NCI-H1694 treated with DMSO at 0.1 percent for 48 hours (cell line): ENCODE measurements at regions not wholly inside any gene's neighbourhood (a gene's known extent, or its start where the extent isn't known, plus 50 kb on each side); places are given as distances from the start of the nearest gene placed in this dataset.
"Not testable (repeated sequence)": the region's sequence is repeated elsewhere in the genome, so short reads cannot be mapped to it uniquely, and the experiment has no call there.

ENCODE experiments used
- DNase-seq: peaks from one replicate; lab custom pipeline; 2025; lab: John Stamatoyannopoulos, UW

DNA sequence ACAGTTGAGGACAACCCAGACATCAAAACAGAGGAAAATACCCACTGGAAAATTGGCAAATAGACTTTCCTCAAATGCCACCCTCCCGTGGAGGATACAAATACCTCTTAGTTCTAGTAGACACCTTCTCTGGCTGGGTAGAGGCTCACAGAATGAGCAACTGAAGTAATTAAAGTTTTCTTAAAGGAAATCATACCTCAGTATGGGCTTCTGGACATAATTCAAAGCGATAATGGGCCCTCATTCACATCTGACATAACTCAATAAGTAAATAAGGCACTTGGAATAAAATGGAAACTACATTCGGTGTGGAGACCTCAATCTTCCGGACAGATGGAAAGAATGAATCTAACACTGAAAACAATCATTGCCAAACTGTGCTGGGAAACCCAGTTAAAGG, 115.2 kb upstream of the PLCL2 start:
- DNase-seq = no peak

GRCh38 chr3:16770021-16770420, 114.7 kb upstream of the PLCL2 start:
- no peak for DNase-seq

- DNase-seq = no peak
Observed at GRCh38 chr3:16770792-16771191, 114.0 kb upstream of the PLCL2 start.

DNA sequence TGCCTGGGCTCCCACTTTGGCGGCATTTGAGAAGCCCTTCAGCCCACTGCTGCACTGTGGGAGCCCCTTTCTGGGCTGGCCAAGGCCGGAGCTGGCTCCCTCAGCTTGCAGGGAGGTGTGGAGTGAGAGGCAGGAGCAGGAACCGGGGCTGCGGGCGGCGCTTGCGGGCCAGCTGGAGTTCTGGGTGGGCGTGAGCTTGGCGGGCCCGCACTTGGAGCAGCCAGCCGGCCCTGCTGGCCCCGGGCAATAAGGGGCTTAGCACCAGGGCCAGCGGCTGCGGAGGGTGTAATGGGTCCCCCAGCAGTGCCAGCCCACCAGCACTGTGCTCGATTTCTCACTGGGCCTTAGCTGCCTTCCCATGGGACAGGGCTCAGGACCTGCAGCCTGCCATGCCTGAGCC, 111.2 kb upstream of the PLCL2 start:
- not testable (repeated sequence) for DNase-seq

DNA sequence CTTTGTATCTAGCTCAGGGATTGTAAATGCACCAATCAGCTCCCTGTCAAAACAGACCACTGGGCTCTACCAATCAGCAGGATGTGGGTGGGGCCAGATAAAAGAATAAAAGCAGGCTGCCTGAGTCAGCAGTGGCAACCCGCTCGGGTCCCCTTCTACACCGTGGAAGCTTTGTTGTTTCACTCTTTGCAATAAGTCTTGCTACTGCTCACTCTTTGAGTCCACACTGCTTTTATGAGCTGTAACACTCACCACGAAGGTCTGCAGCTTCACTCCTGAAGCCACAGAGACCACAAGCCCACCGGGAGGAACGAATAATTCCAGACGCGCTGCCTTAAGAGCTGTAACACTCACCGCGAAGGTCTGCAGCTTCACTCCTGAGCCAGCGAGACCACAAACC, 110.2 kb upstream of the PLCL2 start:
- not testable (repeated sequence) for DNase-seq

DNA sequence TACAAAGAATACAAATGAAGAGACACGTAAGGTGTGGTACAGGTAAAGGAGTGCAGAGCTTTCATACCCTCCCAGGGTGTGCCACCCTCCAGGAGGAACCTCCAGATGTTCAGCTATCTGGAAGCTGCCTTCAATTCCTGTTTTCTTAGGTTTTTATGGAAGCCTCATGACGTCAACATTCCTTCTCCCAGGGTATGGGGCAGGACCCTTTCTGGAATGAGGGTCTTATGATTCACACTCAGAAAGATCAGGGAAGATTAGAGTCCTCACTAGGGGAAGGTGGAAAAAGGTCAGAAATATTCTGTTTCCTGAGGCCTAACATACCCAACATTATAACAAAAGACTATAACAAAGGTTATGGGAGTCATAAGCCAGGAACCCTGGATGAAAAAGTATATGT, 99.8 kb upstream of the PLCL2 start:
- no peak for DNase-seq

GRCh38 chr3:16785465-16785864, 99.3 kb upstream of the PLCL2 start:
- DNase-seq = no peak

- no peak for DNase-seq
Observed at GRCh38 chr3:16788440-16789056, 96.2 kb upstream of the PLCL2 start.

DNA sequence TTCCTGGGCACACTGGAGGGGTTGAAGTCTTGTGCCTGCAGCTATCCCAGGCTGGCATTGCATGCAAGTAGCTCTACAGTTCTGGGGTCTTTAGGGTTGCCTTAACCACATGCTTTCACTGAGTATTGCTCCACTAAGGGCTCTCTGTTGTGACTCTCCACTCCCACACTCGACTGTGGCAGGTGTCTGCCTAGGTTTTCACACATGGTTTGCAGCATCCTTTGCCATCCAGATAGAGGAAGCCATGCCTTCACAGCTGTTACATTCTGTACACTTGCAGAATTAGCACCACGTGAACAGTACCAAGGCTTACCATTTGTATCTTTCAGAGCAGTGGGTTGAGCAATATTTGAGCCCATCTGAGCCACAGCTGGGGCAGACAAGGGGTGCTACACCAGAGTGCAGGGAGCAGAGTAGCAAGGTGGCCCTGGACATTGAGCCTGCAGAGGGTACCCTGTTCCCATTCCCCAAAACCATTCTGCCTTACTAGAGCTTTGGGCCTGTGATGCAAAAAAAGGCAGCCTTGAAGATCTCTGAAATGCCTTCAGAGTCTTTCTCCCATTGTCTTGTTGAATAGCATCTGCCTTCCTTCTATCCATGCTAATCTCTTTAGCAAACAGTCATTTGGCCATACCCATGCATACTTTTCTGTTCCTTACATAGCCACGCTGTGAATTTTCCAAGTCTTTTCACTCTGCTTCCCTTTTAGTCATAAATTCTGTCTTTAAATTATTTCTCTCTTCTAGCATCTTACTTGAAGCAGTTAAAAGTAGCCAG, 95.2 kb upstream of the PLCL2 start:
- DNase-seq = no peak

- no peak for DNase-seq
Observed at GRCh38 chr3:16790432-16791400, 94.0 kb upstream of the PLCL2 start.

- DNase-seq = no peak
Observed at GRCh38 chr3:16793321-16793720, 91.4 kb upstream of the PLCL2 start.

DNA sequence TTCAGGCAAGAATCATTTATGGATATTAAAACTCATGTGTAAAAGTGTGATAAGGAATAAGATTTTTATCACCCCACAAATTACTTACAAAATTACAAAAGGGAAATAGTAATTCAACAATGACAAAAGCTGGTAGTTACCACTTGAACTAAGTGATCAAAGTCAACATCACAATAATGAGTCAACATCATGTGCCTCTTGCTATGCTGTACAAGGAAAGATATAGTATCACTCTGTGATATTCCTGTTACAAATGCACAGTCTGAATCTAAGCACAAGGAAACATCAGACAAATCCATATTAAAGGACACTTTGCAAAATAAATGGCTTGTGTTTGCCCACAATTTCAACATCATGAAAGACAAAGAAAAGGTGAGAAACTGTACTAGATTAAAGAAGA, 90.5 kb upstream of the PLCL2 start:
- no peak for DNase-seq

- DNase-seq = no peak
Observed at GRCh38 chr3:16795581-16795980, 89.2 kb upstream of the PLCL2 start.

- DNase-seq = no peak
Observed at GRCh38 chr3:16797831-16798230, 86.9 kb upstream of the PLCL2 start.

DNA sequence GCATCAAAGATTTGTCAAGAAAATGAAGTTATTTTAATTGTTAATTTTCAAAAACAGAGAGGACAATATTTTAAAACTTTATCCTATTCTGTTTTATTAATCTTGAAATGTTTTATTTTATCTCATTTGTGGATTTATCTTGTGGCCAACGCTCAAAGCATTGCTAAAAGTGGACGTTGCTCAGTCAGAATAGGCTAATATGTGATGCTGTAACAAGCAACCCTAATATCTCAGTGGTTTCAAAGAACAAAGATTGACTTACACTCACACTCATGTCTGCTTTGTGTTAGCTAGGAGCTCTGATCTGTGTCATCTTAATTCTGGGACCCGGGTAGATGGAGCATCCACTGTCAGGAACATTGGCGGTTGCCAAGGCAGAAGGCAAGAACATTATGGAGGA, 86.0 kb upstream of the PLCL2 start:
- DNase-seq = no peak

DNA sequence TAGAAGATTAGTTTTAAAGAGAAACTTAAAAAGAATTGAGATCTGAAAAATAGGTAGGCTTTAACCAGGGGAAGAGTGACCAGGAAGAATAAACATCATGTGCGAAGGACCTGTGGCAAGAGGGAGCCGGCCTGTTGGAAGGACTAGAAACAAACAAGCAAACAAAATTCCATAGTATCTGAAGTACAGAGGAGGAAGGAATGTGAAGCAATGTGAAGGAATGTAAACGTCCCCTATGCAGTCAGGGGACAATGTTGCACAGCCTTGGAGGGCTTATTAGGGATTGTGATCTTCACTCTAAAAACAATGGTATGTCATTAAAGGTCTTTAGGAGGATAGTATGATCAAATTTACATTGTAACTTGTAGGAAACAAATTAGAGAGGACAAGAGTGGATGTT, 84.4 kb upstream of the PLCL2 start:
- DNase-seq = no peak

- peak; percentile 31 for DNase-seq
Observed at GRCh38 chr3:16801223-16801622, 83.5 kb upstream of the PLCL2 start.

- DNase-seq = peak; percentile 76
Observed at GRCh38 chr3:16801698-16802097, 83.1 kb upstream of the PLCL2 start.

DNA sequence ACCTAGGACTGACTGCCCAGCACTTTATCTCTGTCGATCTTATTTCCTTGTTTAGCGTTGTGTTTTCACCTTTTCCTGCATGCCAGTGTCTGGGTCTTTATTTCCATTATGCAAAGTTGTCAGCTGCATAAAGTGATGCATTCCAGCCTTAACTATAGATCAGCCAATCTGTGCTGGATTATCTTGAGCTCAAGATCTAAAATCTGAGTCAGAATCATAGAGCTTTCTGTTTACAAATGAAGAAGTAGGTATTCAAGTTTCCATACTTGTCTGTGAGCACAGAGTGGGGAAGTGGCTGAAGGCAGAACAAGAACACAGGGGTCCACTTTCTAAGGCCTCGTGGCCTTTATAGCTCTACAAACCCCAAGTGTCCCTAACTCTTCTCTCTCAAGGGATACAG, 82.4 kb upstream of the PLCL2 start:
- DNase-seq = no peak

DNA sequence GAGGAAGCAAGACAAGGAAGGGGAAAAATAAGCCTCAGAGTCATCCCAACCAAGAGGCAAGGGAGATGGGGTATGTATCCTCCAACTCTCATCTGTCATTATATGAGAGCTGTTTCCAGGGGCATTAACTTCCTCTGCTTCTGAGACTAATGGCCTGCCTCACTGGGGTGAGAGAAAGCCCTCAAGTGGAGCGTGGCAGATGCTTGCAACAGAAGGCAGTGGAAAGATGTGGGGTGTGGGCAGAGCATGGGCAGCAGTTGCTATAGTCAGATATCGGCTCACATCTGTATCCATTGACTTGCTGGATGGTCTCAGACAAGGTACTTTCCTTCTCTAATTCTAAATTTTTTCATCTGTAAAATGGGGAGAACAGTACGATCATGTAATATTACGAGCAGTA, 81.7 kb upstream of the PLCL2 start:
- DNase-seq = peak; percentile 34

- no peak for DNase-seq
Observed at GRCh38 chr3:16807391-16807790, 77.4 kb upstream of the PLCL2 start.

GRCh38 chr3:16808393-16809107, 76.2 kb upstream of the PLCL2 start:
- DNase-seq = peak; percentile 20
